HCT116 (cell line): ENCODE measurements at regions not wholly inside any gene's neighbourhood (a gene's known extent, or its start where the extent isn't known, plus 50 kb on each side); places are given as distances from the start of the nearest gene placed in this dataset.
"Not testable (repeated sequence)": the region's sequence is repeated elsewhere in the genome, so short reads cannot be mapped to it uniquely, and the experiment has no call there.

Experiments used
- ATAC-seq: fragments of 200-7000 bp; cut with Tn5 transposase; 2 replicates; pipeline ENCODE4 v1.9.1; 2020; ENCODE audit warnings: mild to moderate bottlenecking, moderate library complexity
- BruUV-seq: library from RNA; stranded (reverse); fragments of 400-500 nt; replicated peaks from 2 replicates; lab custom pipeline; 2021; lab: Mats Ljungman, UMichigan
- CTCF ChIA-PET: fragments of 300-600 bp; sonication (Branson Sonifier 250); formaldehyde crosslinking; loops from one replicate; lab custom pipeline; 2021; ENCODE audit warnings: antibody characterized with exemption; lab: Charles Lee
- POLR2A ChIA-PET: fragments of 300-600, 350-600 bp; sonication (Branson Sonifier 250); formaldehyde crosslinking; loops from one replicate; lab custom pipeline; 2021; ENCODE audit warnings: antibody characterized with exemption; lab: Charles Lee
- RAD21 ChIA-PET, 2 experiments: fragments of 300-600 bp; sonication (Branson Sonifier 250); formaldehyde crosslinking; loops; one replicate each; lab custom pipeline; 2023; ENCODE audit warnings: low total read pairs in 2 of 2; ENCODE audit not compliant: uncharacterized antibody in 2 of 2, unreplicated experiment in 2 of 2, low non-redundant PET in 1 of 2; lab: Charles Lee
- DNase-seq: peaks from one replicate; pipeline ENCODE4 v3.0.0-alpha.2; 2010; ENCODE audit warnings: low read depth, low spot score
- H2AFZ ChIP-seq: fragments of 200-600 bp; shearing (Covaris generic), sonication (generic); 2 replicates; pipeline ENCODE4 v1.6.1; 2017; ENCODE audit warnings: low read depth, mixed run types, mixed read lengths, antibody characterized with exemption, low read length; ENCODE audit not compliant: poor library complexity, severe bottlenecking
- H3K27ac ChIP-seq: 2 replicates; pipeline ENCODE4 v1.5.1; 2012; ENCODE audit warnings: low read depth, low read length
- H3K27me3 ChIP-seq: fragments of 200-600 bp; sonication (generic); 2 replicates; pipeline ENCODE4 v1.6.1; 2016; ENCODE audit warnings: mixed run types, low read length, mixed read lengths; ENCODE audit not compliant: insufficient read depth
- H3K36me3 ChIP-seq, 2 experiments: fragments of 200-500 bp in 1 of 2; fragments of 200-600 bp in 1 of 2; sonication (Bioruptor generic) in 1 of 2; sonication (generic) in 1 of 2; 2 replicates each; pipeline versions ENCODE4 v1.5.1 to v1.6.1; 2014 to 2016; ENCODE audit warnings: low read length in 2 of 2, inconsistent platforms in 1 of 2, mixed read lengths in 1 of 2, mixed run types in 1 of 2; ENCODE audit not compliant: insufficient read depth in 2 of 2, control insufficient read depth in 1 of 2
- H3K4me1 ChIP-seq, 2 experiments: fragments of 200-600 bp in 1 of 2; sonication (generic) in 1 of 2; 2 replicates each; pipeline versions ENCODE4 v1.5.1 to v1.6.1; 2012 to 2017; ENCODE audit warnings: low read length in 2 of 2, inconsistent platforms in 1 of 2, mild to moderate bottlenecking in 1 of 2, mixed read lengths in 1 of 2, mixed run types in 1 of 2, moderate library complexity in 1 of 2; ENCODE audit not compliant: insufficient read depth in 2 of 2, control insufficient read depth in 1 of 2
- H3K4me2 ChIP-seq: fragments of 200-600 bp; sonication (generic); 2 replicates; pipeline ENCODE4 v1.6.1; 2017; ENCODE audit warnings: mixed run types, low read length, mixed read lengths
- H3K4me3 ChIP-seq, 2 experiments: fragments of 200-600 bp in 1 of 2; sonication (generic) in 1 of 2; replicated peaks in 1 of 2; 2 replicates each; pipeline ENCODE4 v1.5.1; 2011 to 2016; ENCODE audit warnings: low read length in 2 of 2, control low read depth in 1 of 2, low read depth in 1 of 2, mild to moderate bottlenecking in 1 of 2, mixed read lengths in 1 of 2, mixed run types in 1 of 2
- H3K79me2 ChIP-seq: fragments of 200-600 bp; sonication (generic); 2 replicates; pipeline ENCODE4 v1.6.1; 2017; ENCODE audit warnings: mild to moderate bottlenecking, mixed run types, low read length, moderate library complexity, mixed read lengths; ENCODE audit not compliant: insufficient read depth
- H3K9ac ChIP-seq: fragments of 200-600 bp; sonication (generic); 2 replicates; pipeline ENCODE4 v1.6.1; 2016; ENCODE audit warnings: low read length, mixed read lengths
- H3K9me2 ChIP-seq: fragments of 200-600 bp; sonication (generic), shearing (Covaris generic); 2 replicates; pipeline ENCODE4 v1.6.1; 2017; ENCODE audit warnings: mixed run types, mild to moderate bottlenecking, moderate library complexity; ENCODE audit not compliant: insufficient read depth
- H3K9me3 ChIP-seq, 2 experiments: fragments of 200-500 bp in 1 of 2; fragments of 200-600 bp in 1 of 2; sonication (Bioruptor generic) in 1 of 2; sonication (generic) in 1 of 2; 2 replicates each; pipeline ENCODE4 v1.6.1; 2014 to 2017; ENCODE audit warnings: low read length in 2 of 2, mixed read lengths in 2 of 2, inconsistent platforms in 1 of 2, low read depth in 1 of 2, mild to moderate bottlenecking in 1 of 2, mixed run types in 1 of 2, moderate library complexity in 1 of 2; ENCODE audit not compliant: control insufficient read depth in 1 of 2, insufficient read depth in 1 of 2
- H4K20me1 ChIP-seq: fragments of 200-600 bp; sonication (generic), shearing (Covaris generic); 2 replicates; pipeline ENCODE4 v1.6.1; 2017; ENCODE audit warnings: mixed run types, mild to moderate bottlenecking, moderate library complexity; ENCODE audit not compliant: insufficient read depth
- intact Hi-C: fragments of 100-400 bp; cut with micrococcal nuclease; formaldehyde crosslinking; loops from 2 replicates; pipeline ENCODE4 v1.10.0; 2022

GRCh38 chr2:89959729-89960378, 1268.4 kb downstream of the RPIA start:
- H3K9me2 ChIP-seq, RAD21 ChIA-PET, H4K20me1 ChIP-seq, H3K4me3 ChIP-seq, H3K9ac ChIP-seq, intact Hi-C loops, H2AFZ ChIP-seq, H3K9me3 ChIP-seq, H3K36me3 ChIP-seq, H3K27ac ChIP-seq, BruUV-seq, H3K4me2 ChIP-seq, H3K4me1 ChIP-seq, CTCF ChIA-PET, DNase-seq, H3K27me3 ChIP-seq, ATAC-seq, H3K79me2 ChIP-seq, POLR2A ChIA-PET: not testable (repeated sequence)

GRCh38 chr2:89960570-89960969, 1269.1 kb downstream of the RPIA start:
- H3K9me3 ChIP-seq, H3K9ac ChIP-seq, H3K79me2 ChIP-seq, RAD21 ChIA-PET, intact Hi-C loops, BruUV-seq, CTCF ChIA-PET, H3K36me3 ChIP-seq, H3K4me1 ChIP-seq, H3K27me3 ChIP-seq, POLR2A ChIA-PET, H2AFZ ChIP-seq, H3K4me3 ChIP-seq, H3K4me2 ChIP-seq, H4K20me1 ChIP-seq, DNase-seq, ATAC-seq, H3K9me2 ChIP-seq, H3K27ac ChIP-seq: not testable (repeated sequence)

GRCh38 chr2:89968567-89968966, 1277.1 kb downstream of the RPIA start:
- H3K27me3 ChIP-seq, intact Hi-C loops, POLR2A ChIA-PET, H3K4me3 ChIP-seq, RAD21 ChIA-PET, H3K9me2 ChIP-seq, H3K9me3 ChIP-seq, H3K79me2 ChIP-seq, H3K27ac ChIP-seq, DNase-seq, H3K4me1 ChIP-seq, H4K20me1 ChIP-seq, ATAC-seq, H3K4me2 ChIP-seq, BruUV-seq, CTCF ChIA-PET, H3K36me3 ChIP-seq, H2AFZ ChIP-seq, H3K9ac ChIP-seq: not testable (repeated sequence)

- RAD21 ChIA-PET, H3K9ac ChIP-seq, DNase-seq, H3K9me3 ChIP-seq, H2AFZ ChIP-seq, BruUV-seq, H3K27me3 ChIP-seq, CTCF ChIA-PET, H3K36me3 ChIP-seq, POLR2A ChIA-PET, ATAC-seq, intact Hi-C loops, H4K20me1 ChIP-seq, H3K27ac ChIP-seq, H3K4me3 ChIP-seq, H3K4me1 ChIP-seq, H3K9me2 ChIP-seq, H3K79me2 ChIP-seq, H3K4me2 ChIP-seq: not testable (repeated sequence)
These were observed 1277.7 kb downstream of the RPIA start for GRCh38 chr2:89969190-89969589.
